ENCODE measurements at regions not wholly inside any gene's neighbourhood (a gene's known extent, or its start where the extent isn't known, plus 50 kb on each side); places are given as distances from the start of the nearest gene placed in this dataset.

- no peak for DNase-seq (ENCODE audit: low spot score)
These were observed 61.3 kb upstream of the CALM2 start for GRCh38 chr2:47237375-47238334.

- no peak for DNase-seq (ENCODE audit: low spot score)
These were observed 60.3 kb upstream of the CALM2 start for GRCh38 chr2:47236503-47237215.

GRCh38 chr2:47235132-47235531, 58.8 kb upstream of the CALM2 start:
- no peak for DNase-seq (ENCODE audit: low spot score)

GRCh38 chr2:47234456-47234855, 58.1 kb upstream of the CALM2 start:
- DNase-seq (ENCODE audit: low spot score): peak; percentile 57

- no peak for DNase-seq (ENCODE audit: low spot score)
These were observed 56.6 kb upstream of the CALM2 start for GRCh38 chr2:47232738-47233415.

GRCh38 chr2:47230418-47230817, 54.1 kb upstream of the CALM2 start:
- DNase-seq (ENCODE audit: low spot score): no peak

GRCh38 chr2:47227532-47228279, 51.4 kb upstream of the CALM2 start:
- DNase-seq (ENCODE audit: low spot score): peak; percentile 97

GRCh38 chr2:47226923-47227220, 50.6 kb upstream of the CALM2 start:
- DNase-seq (ENCODE audit: low spot score): peak; percentile 12

- DNase-seq (ENCODE audit: low spot score): peak; percentile 38
These were observed 50.0 kb upstream of the CALM2 start for GRCh38 chr2:47226132-47226922.

Data from SK-N-DZ (cell line).